ENCODE measurements at regions not wholly inside any gene's neighbourhood (a gene's known extent, or its start where the extent isn't known, plus 50 kb on each side); places are given as distances from the start of the nearest gene placed in this dataset.

- no peaks in the 10 kb centered on the region for H3K36me3 Mint-ChIP-seq (ENCODE audit: unreplicated experiment)
- peak; percentile 63 for DNase-seq
- TF ChIP-seq CTCF (IDR thresholded peaks at IDR 0.05; ENCODE audit: partially characterized antibody, unreplicated experiment) = no peak
- H3K27ac Mint-ChIP-seq (ENCODE audit: unreplicated experiment) = peak overlapping the region; percentile 80
- peaks cover 2% of the 10 kb centered on the region for H3K27me3 Mint-ChIP-seq (ENCODE audit: unreplicated experiment)
- peaks cover 9% of the 10 kb centered on the region for H3K4me1 Mint-ChIP-seq (ENCODE audit: low read depth, unreplicated experiment)
- H3K9me3 Mint-ChIP-seq (ENCODE audit: unreplicated experiment) = no peaks in the 10 kb centered on the region
- no peak overlapping the region for H3K4me3 Mint-ChIP-seq (ENCODE audit: unreplicated experiment)
These were observed 391.0 kb downstream of the CDH2 start for GRCh38 chr18:27785815-27786471.

- no peaks in the 10 kb centered on the region for H3K36me3 Mint-ChIP-seq (ENCODE audit: unreplicated experiment)
- no peak overlapping the region for H3K4me3 Mint-ChIP-seq (ENCODE audit: unreplicated experiment)
- no peaks in the 10 kb centered on the region for H3K9me3 Mint-ChIP-seq (ENCODE audit: unreplicated experiment)
- no peaks in the 10 kb centered on the region for H3K27me3 Mint-ChIP-seq (ENCODE audit: unreplicated experiment)
- no peak overlapping the region for H3K27ac Mint-ChIP-seq (ENCODE audit: unreplicated experiment)
- no peak for DNase-seq
- no peaks in the 10 kb centered on the region for H3K4me1 Mint-ChIP-seq (ENCODE audit: low read depth, unreplicated experiment)
- no peak for TF ChIP-seq CTCF (IDR thresholded peaks at IDR 0.05; ENCODE audit: partially characterized antibody, unreplicated experiment)
These were observed 396.7 kb downstream of the CDH2 start for GRCh38 chr18:27780061-27780745.

GRCh38 chr18:27778925-27779324, 398.0 kb downstream of the CDH2 start:
- Mint-ChIP-seq H3K27ac (ENCODE audit: unreplicated experiment) (no peak overlapping the region), H3K4me1 (ENCODE audit: low read depth, unreplicated experiment) (no peaks in the 10 kb centered on the region), H3K36me3 (ENCODE audit: unreplicated experiment) (no peaks in the 10 kb centered on the region), H3K9me3 (ENCODE audit: unreplicated experiment) (no peaks in the 10 kb centered on the region), H3K27me3 (ENCODE audit: unreplicated experiment) (no peaks in the 10 kb centered on the region), H3K4me3 (ENCODE audit: unreplicated experiment) (no peak overlapping the region)
- DNase-seq = no peak
- TF ChIP-seq CTCF (IDR thresholded peaks at IDR 0.05; ENCODE audit: partially characterized antibody, unreplicated experiment) = no peak

GRCh38 chr18:27778441-27778840, 398.5 kb downstream of the CDH2 start:
- TF ChIP-seq CTCF (IDR thresholded peaks at IDR 0.05; ENCODE audit: partially characterized antibody, unreplicated experiment) = no peak
- no peaks in the 10 kb centered on the region for H3K27me3 Mint-ChIP-seq (ENCODE audit: unreplicated experiment)
- H3K9me3 Mint-ChIP-seq (ENCODE audit: unreplicated experiment) = no peaks in the 10 kb centered on the region
- H3K36me3 Mint-ChIP-seq (ENCODE audit: unreplicated experiment) = no peaks in the 10 kb centered on the region
- DNase-seq = no peak
- no peaks in the 10 kb centered on the region for H3K4me1 Mint-ChIP-seq (ENCODE audit: low read depth, unreplicated experiment)
- no peak overlapping the region for H3K27ac Mint-ChIP-seq (ENCODE audit: unreplicated experiment)
- no peak overlapping the region for H3K4me3 Mint-ChIP-seq (ENCODE audit: unreplicated experiment)

- Mint-ChIP-seq H3K27me3 (ENCODE audit: unreplicated experiment) (no peaks in the 10 kb centered on the region), H3K9me3 (ENCODE audit: unreplicated experiment) (no peaks in the 10 kb centered on the region), H3K27ac (ENCODE audit: unreplicated experiment) (no peak overlapping the region), H3K36me3 (ENCODE audit: unreplicated experiment) (no peaks in the 10 kb centered on the region), H3K4me3 (ENCODE audit: unreplicated experiment) (no peak overlapping the region), H3K4me1 (ENCODE audit: low read depth, unreplicated experiment) (no peaks in the 10 kb centered on the region)
- no peak for DNase-seq
- TF ChIP-seq CTCF (IDR thresholded peaks at IDR 0.05; ENCODE audit: partially characterized antibody, unreplicated experiment) = no peak
These were observed 404.8 kb downstream of the CDH2 start for GRCh38 chr18:27772081-27772480.

Data from glutamatergic neuron (in vitro differentiated cells).